ENCODE measurements at regions not wholly inside any gene's neighbourhood (a gene's known extent, or its start where the extent isn't known, plus 50 kb on each side); places are given as distances from the start of the nearest gene placed in this dataset.

GRCh38 chr14:95814363-95815225 is 62.0 kb upstream of the TUNAR start:
- H3K27me3 ChIP-seq (ENCODE audit: insufficient read depth, low read depth, low read length) = no peaks in the 10 kb centered on the region
- H3K79me2 ChIP-seq (replicated peaks; ENCODE audit: insufficient read depth, low read length) = no peaks in the 10 kb centered on the region
- H3K9me3 ChIP-seq (ENCODE audit: low read length) = no peaks in the 10 kb centered on the region
- H3K9ac ChIP-seq (ENCODE audit: low read length) = no peak overlapping the region
- H3K4me3 ChIP-seq (ENCODE audit: low read length) = no peak overlapping the region
- no peaks in the 10 kb centered on the region for H3K36me3 ChIP-seq (ENCODE audit: insufficient read depth, low read length)
- H4K20me1 ChIP-seq (ENCODE audit: insufficient read depth) = no peaks in the 10 kb centered on the region
- H3K4me2 ChIP-seq (ENCODE audit: low read length) = no peak overlapping the region
- no peak for TF ChIP-seq CTCF (IDR thresholded peaks at IDR 0.05; ENCODE audit: poor library complexity, severe bottlenecking)
- no peak for TF ChIP-seq MXI1 (conservative IDR thresholded peaks at IDR 0.05; ENCODE audit: poor library complexity, severe bottlenecking)
- no peak for TF ChIP-seq SMC3 (conservative IDR thresholded peaks at IDR 0.05; ENCODE audit: poor library complexity)
- no peak for TF ChIP-seq EP300 (conservative IDR thresholded peaks at IDR 0.05; ENCODE audit: poor library complexity, severe bottlenecking)
- no peak for TF ChIP-seq EZH2 (IDR thresholded peaks at IDR 0.05; ENCODE audit: borderline replicate concordance, insufficient read depth, low read length, poor library complexity, severe bottlenecking)
- no peak for TF ChIP-seq POLR2AphosphoS5 (IDR thresholded peaks at IDR 0.05)
- no peak for TF ChIP-seq TAF1 (IDR thresholded peaks at IDR 0.05; ENCODE audit: low read depth)
- TF ChIP-seq REST (IDR thresholded peaks at IDR 0.05; ENCODE audit: borderline replicate concordance) = no peak
- no peak for TF ChIP-seq RAD21 (conservative IDR thresholded peaks at IDR 0.05)
- H3F3A ChIP-seq (ENCODE audit: insufficient read depth, low read length, poor library complexity, severe bottlenecking) = no peaks in the 10 kb centered on the region
- no peak overlapping the region for H2AFZ ChIP-seq (ENCODE audit: low read depth, low read length)
- no peak overlapping the region for H3K27ac ChIP-seq (ENCODE audit: low read length)
- no peaks in the 10 kb centered on the region for H3K9me2 ChIP-seq (ENCODE audit: insufficient read depth, low read length)

- Histone ChIP-seq H3K9me2 (ENCODE audit: insufficient read depth, low read length) (no peaks in the 10 kb centered on the region), H3K36me3 (ENCODE audit: insufficient read depth, low read length) (no peaks in the 10 kb centered on the region), H3K79me2 (replicated peaks; ENCODE audit: insufficient read depth, low read length) (no peaks in the 10 kb centered on the region), H3K9ac (ENCODE audit: low read length) (no peak overlapping the region), H3F3A (ENCODE audit: insufficient read depth, low read length, poor library complexity, severe bottlenecking) (no peaks in the 10 kb centered on the region), H3K4me3 (ENCODE audit: low read length) (no peak overlapping the region), H4K20me1 (ENCODE audit: insufficient read depth) (no peaks in the 10 kb centered on the region), H3K4me2 (ENCODE audit: low read length) (no peak overlapping the region), H2AFZ (ENCODE audit: low read depth, low read length) (no peak overlapping the region), H3K9me3 (ENCODE audit: low read length) (no peaks in the 10 kb centered on the region), H3K27me3 (ENCODE audit: insufficient read depth, low read depth, low read length) (no peaks in the 10 kb centered on the region), H3K27ac (ENCODE audit: low read length) (no peak overlapping the region)
- no peak for TF ChIP-seq SMC3 (conservative IDR thresholded peaks at IDR 0.05; ENCODE audit: poor library complexity)
Measured at GRCh38 chr14:95811813-95812212, 64.8 kb upstream of the TUNAR start.

All from neural cell (in vitro differentiated cells).